ENCODE measurements at regions not wholly inside any gene's neighbourhood (a gene's known extent, or its start where the extent isn't known, plus 50 kb on each side); places are given as distances from the start of the nearest gene placed in this dataset.
A peak's percentile ranks its signal among the peaks of the same experiment; 100 is the strongest.

GRCh38 chr18:76188097-76188496 is 306.9 kb downstream of the ZNF516 start:
- ATAC-seq = no peak

- ATAC-seq = no peak
These were observed 315.8 kb downstream of the ZNF516 start for GRCh38 chr18:76179257-76179656.

GRCh38 chr18:76177160-76177559 is 317.9 kb downstream of the ZNF516 start:
- ATAC-seq = no peak

- no peak for ATAC-seq
These were observed 320.6 kb downstream of the ZNF516 start for GRCh38 chr18:76174451-76174850.

- ATAC-seq = no peak
These were observed 325.3 kb downstream of the ZNF516 start for GRCh38 chr18:76169733-76170132.

- ATAC-seq = no peak
These were observed 327.0 kb downstream of the ZNF516 start for GRCh38 chr18:76167845-76168621.

GRCh38 chr18:76167410-76167809 is 327.6 kb downstream of the ZNF516 start:
- ATAC-seq = peak; percentile 51

GRCh38 chr18:76162886-76163285 is 332.2 kb downstream of the ZNF516 start:
- ATAC-seq = no peak

GRCh38 chr18:76161983-76162382 is 333.1 kb downstream of the ZNF516 start:
- no peak for ATAC-seq

- no peak for ATAC-seq
These were observed 341.4 kb downstream of the ZNF516 start for GRCh38 chr18:76153691-76154090.

GRCh38 chr18:76149734-76150133 is 345.3 kb downstream of the ZNF516 start:
- ATAC-seq = no peak

- ATAC-seq = no peak
These were observed 345.8 kb downstream of the ZNF516 start for GRCh38 chr18:76149284-76149683.

- no peak for ATAC-seq
These were observed 349.3 kb downstream of the ZNF516 start for GRCh38 chr18:76145521-76146376.

- no peak for ATAC-seq
These were observed 350.2 kb downstream of the ZNF516 start for GRCh38 chr18:76144844-76145243.

- ATAC-seq = no peak
These were observed 352.4 kb downstream of the ZNF516 start for GRCh38 chr18:76142611-76143010.

- ATAC-seq = no peak
These were observed 355.2 kb downstream of the ZNF516 start for GRCh38 chr18:76139844-76140243.

GRCh38 chr18:76137216-76137615 is 357.8 kb downstream of the ZNF516 start:
- ATAC-seq = no peak

- ATAC-seq = no peak
These were observed 358.3 kb downstream of the ZNF516 start for GRCh38 chr18:76136701-76137100.

- ATAC-seq = no peak
These were observed 360.4 kb downstream of the ZNF516 start for GRCh38 chr18:76134628-76135027.

- no peak for ATAC-seq
These were observed 361.2 kb downstream of the ZNF516 start for GRCh38 chr18:76133873-76134272.

- ATAC-seq = peak; percentile 68
These were observed 363.3 kb downstream of the ZNF516 start for GRCh38 chr18:76131738-76132137.

GRCh38 chr18:76130845-76131244 is 364.2 kb downstream of the ZNF516 start:
- peak; percentile 84 for ATAC-seq

GRCh38 chr18:76126327-76126726 is 368.7 kb downstream of the ZNF516 start:
- ATAC-seq = no peak

- no peak for ATAC-seq
These were observed 374.0 kb downstream of the ZNF516 start for GRCh38 chr18:76121011-76121410.

All from esophagus mucosa (tissue), 1 donor.